Ovary (tissue), 7 donors: ENCODE measurements at regions not wholly inside any gene's neighbourhood (a gene's known extent, or its start where the extent isn't known, plus 50 kb on each side); places are given as distances from the start of the nearest gene placed in this dataset.

Experiments used
- DNase-seq, 5 donors: peaks; one replicate each; pipeline ENCODE4 v3.0.0-alpha.2; 2019 to 2020
- H3K27ac ChIP-seq, 2 donors: fragments of 200-600 bp; one replicate each; pipeline versions ENCODE4 v1.5.1 to v1.8.0; 2019 to 2022
- H3K27me3 ChIP-seq: fragments of 200-600 bp; one replicate; pipeline ENCODE4 v1.8.0; 2022
- H3K36me3 ChIP-seq: fragments of 200-600 bp; sonication (generic); one replicate; pipeline ENCODE4 v1.5.1; 2019
- H3K4me1 ChIP-seq: one replicate; pipeline ENCODE4 v1.8.1; 2013; ENCODE audit warnings: mild to moderate bottlenecking, moderate library complexity; ENCODE audit not compliant: insufficient read depth
- H3K4me3 ChIP-seq: fragments of 200-600 bp; sonication (generic); one replicate; pipeline ENCODE4 v1.5.1; 2017
- H3K9me3 ChIP-seq, 2 donors: fragments of 200-600 bp in 1 of 2; sonication (generic) in 1 of 2; one replicate each; pipeline versions ENCODE4 v1.5.1 to v1.8.1; 2013 to 2019; ENCODE audit warnings: mild to moderate bottlenecking in 1 of 2, moderate library complexity in 1 of 2
- CTCF ChIP-seq, 3 donors: fragments of 450-650 bp in 2 of 3; fragments of 200-600 bp in 1 of 3; IDR thresholded peaks; one replicate each; pipeline versions ENCODE4 v1.5.1 to v1.8.0; 2016 to 2022; ENCODE audit warnings: antibody characterized with exemption in 3 of 3, mild to moderate bottlenecking in 1 of 3
- EP300 ChIP-seq: sonication (generic); formaldehyde crosslinking; IDR thresholded peaks from one replicate; pipeline ENCODE4 v1.6.1; 2017; ENCODE audit warnings: antibody characterized with exemption
- POLR2A ChIP-seq: fragments of 450-650 bp; IDR thresholded peaks from one replicate; pipeline ENCODE4 v1.6.1; 2017; ENCODE audit warnings: antibody characterized with exemption, mild to moderate bottlenecking, moderate library complexity
- WGBS, 3 donors: extraction: QIAGEN DNeasy Blood & Tissue Kit in 1 of 3; methylation state at CpG; one replicate each; pipeline versions ENCODE4 v1.1.5 to v1.1.7; 2013 to 2017; 5-methylcytosine and 5-hydroxymethylcytosine counted together
- intact Hi-C, 4 donors: fragments of 100-400 bp; cut with DNase I; formaldehyde crosslinking; loops; one replicate each; pipeline versions ENCODE4 v1.11.0 to v1.15.1; 2022 to 2023
- donor health status: DM: no; HTN: no; CAD: no; lungs with moderate emphysema.
- donor health status: DM: no; HTN: no; CAD: no.
- donor health status: Bipolar disorder and iron deficiency.
- donor health status: DM: no; HTN: no; CAD: no.
- donor health status: DM: yes; HTN: yes; CAD: no.

- H3K27ac ChIP-seq: no peak overlapping the region
- no peaks in the 10 kb centered on the region for H3K9me3 ChIP-seq
- no peak for TF ChIP-seq CTCF (IDR thresholded peaks at IDR 0.05)
- no peaks in the 10 kb centered on the region for H3K27me3 ChIP-seq
- no peaks in the 10 kb centered on the region for H3K36me3 ChIP-seq
- DNase-seq: no peak
- 84 to 91% (median 88%) methylated on average over 4 of the region's 4 CpGs for WGBS, 3 donors
- no peaks in the 10 kb centered on the region for H3K4me1 ChIP-seq
- intact Hi-C loops: loop anchor here in 1 of 4 donors (5.0 kb wide), 1 partner anchor 45 kb away; no protein-coding TSS in a partner anchor
- no peak overlapping the region for H3K4me3 ChIP-seq
Observed at GRCh38 chr3:193932576-193932975, 203.4 kb upstream of the HES1 start.

GRCh38 chr3:193933451-193933850 lies 202.5 kb upstream of the HES1 start:
- Histone ChIP-seq H3K9me3 (no peaks in the 10 kb centered on the region), H3K4me1 (no peaks in the 10 kb centered on the region), H3K36me3 (no peaks in the 10 kb centered on the region), H3K27me3 (no peaks in the 10 kb centered on the region), H3K4me3 (no peak overlapping the region), H3K27ac (no peak overlapping the region)
- DNase-seq: no peak
- 85 to 100% (median 91%) methylated on average over 1 of the region's 1 CpG for WGBS, 3 donors
- intact Hi-C loops: loop anchor here in 1 of 4 donors (5.0 kb wide), 1 partner anchor 46 kb away; no protein-coding TSS in a partner anchor
- no peak for TF ChIP-seq POLR2A
- no peak for TF ChIP-seq CTCF (IDR thresholded peaks at IDR 0.05)
- TF ChIP-seq EP300: no peak

- 89 to 94% (median 92%) methylated on average over 1 of the region's 1 CpG for WGBS, 3 donors
- intact Hi-C loops: no loop called here
- no peak for TF ChIP-seq CTCF (IDR thresholded peaks at IDR 0.05)
- no peak for TF ChIP-seq EP300
- TF ChIP-seq POLR2A: no peak
- no peaks in the 10 kb centered on the region for H3K27me3 ChIP-seq
- H3K4me1 ChIP-seq: no peaks in the 10 kb centered on the region
- H3K4me3 ChIP-seq: no peak overlapping the region
- H3K27ac ChIP-seq: no peak overlapping the region
- H3K9me3 ChIP-seq: no peaks in the 10 kb centered on the region
- DNase-seq: no peak
- no peaks in the 10 kb centered on the region for H3K36me3 ChIP-seq
Observed at GRCh38 chr3:193935916-193936315, 200.0 kb upstream of the HES1 start.

GRCh38 chr3:193938613-193939012 lies 197.3 kb upstream of the HES1 start:
- TF ChIP-seq CTCF (IDR thresholded peaks at IDR 0.05) (no peak), EP300 (no peak), POLR2A (no peak)

GRCh38 chr3:193939527-193939926 lies 196.4 kb upstream of the HES1 start:
- Histone ChIP-seq H3K9me3 (no peaks in the 10 kb centered on the region), H3K4me1 (no peaks in the 10 kb centered on the region), H3K36me3 (no peaks in the 10 kb centered on the region), H3K4me3 (no peak overlapping the region), H3K27me3 (no peaks in the 10 kb centered on the region), H3K27ac (no peak overlapping the region)
- TF ChIP-seq EP300 (no peak), CTCF (IDR thresholded peaks at IDR 0.05) (no peak), POLR2A (no peak)
- WGBS, 3 donors: 93 to 94% (median 94%) methylated on average over 4 of the region's 4 CpGs
- intact Hi-C loops: no loop called here
- no peak for DNase-seq

More at GRCh38 chr3:193938613-193939012, 197.3 kb upstream of the HES1 start:
- Histone ChIP-seq H3K9me3 (no peaks in the 10 kb centered on the region), H3K27ac (no peak overlapping the region), H3K27me3 (no peaks in the 10 kb centered on the region), H3K36me3 (no peaks in the 10 kb centered on the region), H3K4me3 (no peak overlapping the region), H3K4me1 (no peaks in the 10 kb centered on the region)
- 81 to 84% (median 82%) methylated on average over 6 of the region's 6 CpGs for WGBS, 3 donors
- DNase-seq: no peak
- intact Hi-C loops: no loop called here
